Muscle layer of colon (tissue), 2 donors: ENCODE measurements at regions not wholly inside any gene's neighbourhood (a gene's known extent, or its start where the extent isn't known, plus 50 kb on each side); places are given as distances from the start of the nearest gene placed in this dataset.
"Not testable (repeated sequence)": the region's sequence is repeated elsewhere in the genome, so short reads cannot be mapped to it uniquely, and the experiment has no call there.

Source experiments
- H3K27ac ChIP-seq: one replicate; pipeline ENCODE4 v1.7.0; 2013; ENCODE audit warnings: low read depth, mild to moderate bottlenecking, low read length, moderate library complexity
- H3K27me3 ChIP-seq, 2 donors: one replicate each; pipeline ENCODE4 v1.7.0; 2013; ENCODE audit warnings: low read length in 2 of 2, mild to moderate bottlenecking in 2 of 2; ENCODE audit not compliant: insufficient read depth in 2 of 2, control insufficient read depth in 1 of 2
- H3K36me3 ChIP-seq: one replicate; pipeline ENCODE4 v1.7.0; 2013; ENCODE audit warnings: mild to moderate bottlenecking, low read length; ENCODE audit not compliant: insufficient read depth
- H3K4me1 ChIP-seq: one replicate; pipeline ENCODE4 v1.7.0; 2013; ENCODE audit warnings: mild to moderate bottlenecking, low read length; ENCODE audit not compliant: insufficient read depth
- H3K4me3 ChIP-seq, 2 donors: one replicate each; pipeline ENCODE4 v1.7.0; 2013; ENCODE audit warnings: low read length in 2 of 2, low read depth in 1 of 2, mild to moderate bottlenecking in 1 of 2, moderate library complexity in 1 of 2
- H3K9ac ChIP-seq: one replicate; pipeline ENCODE4 v1.7.0; 2013; ENCODE audit warnings: low read length
- H3K9me3 ChIP-seq: one replicate; pipeline ENCODE4 v1.7.0; 2013; ENCODE audit warnings: mild to moderate bottlenecking, low read length
- donor health status: abdominal sarcoma.
- donor health status: Adenocarcinoma of cecum.

DNA sequence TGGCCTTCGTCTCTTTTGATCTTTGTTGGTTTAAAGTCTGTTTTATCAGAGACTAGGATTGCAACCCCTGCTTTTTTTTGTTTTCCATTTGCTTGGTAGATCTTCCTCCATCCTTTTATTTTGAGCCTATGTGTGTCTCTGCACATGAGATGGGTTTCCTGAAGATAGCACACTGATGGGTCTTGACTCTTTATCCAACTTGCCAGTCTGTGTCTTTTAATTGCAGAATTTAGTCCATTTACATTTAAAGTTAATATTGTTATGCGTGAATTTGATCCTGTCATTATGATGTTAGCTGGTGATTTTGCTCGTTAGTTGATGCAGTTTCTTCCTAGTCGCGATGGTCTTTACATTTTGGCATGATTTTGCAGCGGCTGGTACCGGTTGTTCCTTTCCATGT, 448.4 kb upstream of the RUNX1 start:
- not testable (repeated sequence) for H3K4me3 ChIP-seq

DNA sequence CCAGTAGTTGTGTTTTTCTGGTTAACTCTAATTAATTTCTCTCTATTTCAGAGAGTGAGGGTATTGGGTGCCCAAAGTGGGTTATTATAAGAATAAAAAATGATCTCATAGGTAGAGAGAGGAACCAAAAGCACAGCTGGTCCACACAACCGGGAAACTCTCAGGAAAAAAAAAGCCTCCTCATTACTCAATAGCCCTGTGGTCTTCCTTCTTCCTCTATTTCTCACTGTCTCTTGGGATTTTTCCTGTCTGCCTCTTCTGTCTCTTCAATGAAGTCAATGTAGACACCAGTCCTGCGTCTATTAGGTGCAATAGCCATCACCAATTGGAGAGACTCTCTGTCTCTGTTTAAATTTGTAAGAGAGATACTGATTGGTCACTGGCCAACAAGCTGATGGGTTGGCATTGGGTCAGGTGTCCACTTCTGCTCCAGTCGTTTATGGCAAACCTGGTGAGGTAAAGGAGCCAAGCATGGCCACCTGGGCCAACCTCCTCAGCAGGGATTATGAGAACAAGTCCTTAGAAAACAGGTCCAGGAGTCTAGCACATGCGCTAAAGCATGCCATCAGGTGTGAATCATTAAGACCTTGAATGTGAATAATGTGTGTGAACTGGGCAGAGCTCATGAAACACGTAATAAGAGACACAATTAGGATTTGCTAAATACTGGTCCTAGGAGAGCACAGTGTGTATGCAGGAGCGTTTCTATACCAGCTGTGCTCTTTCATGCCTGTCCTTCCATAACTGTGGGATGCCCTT, 443.0 kb upstream of the RUNX1 start:
- no peaks in the 10 kb centered on the region for H3K4me1 ChIP-seq
- H3K9me3 ChIP-seq, result no peaks in the 10 kb centered on the region
- no peak overlapping the region for H3K27ac ChIP-seq
- H3K36me3 ChIP-seq, result no peaks in the 10 kb centered on the region
- H3K4me3 ChIP-seq, result no peak overlapping the region
- no peaks in the 10 kb centered on the region for H3K27me3 ChIP-seq
- no peak overlapping the region for H3K9ac ChIP-seq

More for the DNA sequence above, 448.4 kb upstream of the RUNX1 start:
- H3K27ac ChIP-seq, H3K9me3 ChIP-seq, H3K27me3 ChIP-seq, H3K9ac ChIP-seq, H3K36me3 ChIP-seq, H3K4me1 ChIP-seq: not testable (repeated sequence)

DNA sequence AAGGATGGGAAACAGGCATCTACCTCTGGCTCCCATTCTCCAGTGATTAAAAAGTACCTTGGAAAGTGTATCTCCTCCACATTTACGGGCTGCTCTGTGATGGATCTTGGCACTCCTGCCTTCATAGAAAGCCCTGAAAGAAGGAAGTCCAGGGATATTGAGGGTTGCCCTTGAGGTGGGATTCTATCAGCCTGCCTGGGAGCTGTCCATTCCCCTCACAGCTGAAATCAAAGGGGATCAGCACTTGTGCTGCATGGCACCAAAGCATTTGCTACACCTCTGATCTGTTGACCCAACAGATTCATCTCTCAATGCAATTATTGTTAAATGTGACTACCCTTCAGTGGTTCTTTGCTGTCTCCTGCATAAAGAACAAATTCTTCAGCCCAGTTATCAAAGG, 442.0 kb upstream of the RUNX1 start:
- Histone ChIP-seq H3K9ac (no peak overlapping the region), H3K4me1 (no peaks in the 10 kb centered on the region), H3K4me3 (no peak overlapping the region), H3K27me3 (no peaks in the 10 kb centered on the region), H3K9me3 (no peaks in the 10 kb centered on the region), H3K36me3 (no peaks in the 10 kb centered on the region), H3K27ac (no peak overlapping the region)

DNA sequence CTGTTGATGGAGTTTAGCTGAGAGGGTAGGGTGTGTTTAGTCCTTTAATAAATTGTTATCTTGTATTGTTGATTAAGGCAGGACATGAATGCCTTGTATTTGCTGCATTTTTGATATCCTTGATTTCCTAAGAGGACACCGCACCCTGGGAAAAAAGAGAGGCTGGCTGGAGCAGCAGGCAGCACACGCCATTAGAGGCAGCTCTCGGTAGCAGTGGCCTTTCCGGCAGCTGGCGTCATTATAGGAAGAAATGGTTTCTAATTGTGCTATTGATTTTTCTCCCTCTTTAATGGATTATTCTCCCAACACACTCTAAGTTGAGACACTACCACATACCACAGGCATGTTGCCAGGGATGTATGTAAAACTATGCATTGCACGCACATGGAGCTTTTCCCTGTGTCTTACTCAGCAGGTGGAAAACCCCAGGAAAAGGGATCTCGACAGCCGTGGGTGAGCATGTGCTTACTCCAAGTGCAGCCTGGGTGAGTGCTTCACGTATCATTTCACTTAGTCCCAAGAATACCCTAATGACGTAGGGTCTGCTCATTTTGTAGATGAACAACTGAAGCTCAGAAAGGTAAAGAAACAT, 440.4 kb upstream of the RUNX1 start:
- H3K27ac ChIP-seq, result no peak overlapping the region
- no peaks in the 10 kb centered on the region for H3K36me3 ChIP-seq
- no peaks in the 10 kb centered on the region for H3K27me3 ChIP-seq
- H3K9ac ChIP-seq, result no peak overlapping the region
- H3K4me3 ChIP-seq, result no peak overlapping the region
- no peaks in the 10 kb centered on the region for H3K9me3 ChIP-seq
- H3K4me1 ChIP-seq, result no peaks in the 10 kb centered on the region

DNA sequence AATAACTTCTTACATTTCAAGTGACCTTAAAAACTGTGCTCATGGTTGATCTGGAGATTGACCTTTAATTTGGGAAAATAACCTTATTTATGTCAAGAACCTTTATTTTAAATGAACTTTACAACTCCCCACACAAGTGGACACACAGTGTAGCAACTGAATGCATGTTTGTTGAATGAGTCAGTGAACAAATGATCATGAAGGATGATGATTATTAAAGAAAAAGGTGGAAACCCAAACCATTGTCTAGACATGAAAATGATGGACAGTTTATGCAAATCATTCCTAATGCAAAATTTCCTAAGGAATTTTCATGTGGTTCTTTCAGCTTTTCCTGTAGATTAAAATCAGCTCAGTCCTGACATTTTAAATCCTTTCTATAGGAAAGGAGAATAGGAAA, 439.8 kb upstream of the RUNX1 start:
- Histone ChIP-seq H3K4me1 (no peaks in the 10 kb centered on the region), H3K9ac (no peak overlapping the region), H3K9me3 (no peaks in the 10 kb centered on the region), H3K36me3 (no peaks in the 10 kb centered on the region), H3K4me3 (no peak overlapping the region), H3K27ac (no peak overlapping the region), H3K27me3 (no peaks in the 10 kb centered on the region)

DNA sequence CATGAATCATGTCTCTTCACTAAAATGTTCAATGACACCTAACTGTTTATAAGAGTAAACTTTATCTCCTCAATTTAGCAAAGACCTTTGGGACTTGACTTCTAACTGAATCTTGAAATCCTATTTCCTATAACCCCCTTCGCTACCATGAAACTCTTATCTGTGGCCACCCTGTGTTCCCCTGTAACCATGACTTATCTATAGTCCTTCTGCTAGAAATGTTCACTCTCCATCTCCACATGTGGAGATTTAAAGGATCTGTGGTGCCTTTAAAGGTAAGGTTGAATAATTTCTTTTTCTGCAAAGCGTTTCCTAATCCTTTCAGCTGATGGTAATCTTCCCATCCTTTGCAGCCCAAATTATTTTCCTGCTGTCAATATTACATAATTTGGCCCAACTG, 436.3 kb upstream of the RUNX1 start:
- H3K4me3 ChIP-seq, result no peak overlapping the region
- H3K27ac ChIP-seq, result no peak overlapping the region
- no peak overlapping the region for H3K9ac ChIP-seq
- no peaks in the 10 kb centered on the region for H3K4me1 ChIP-seq
- no peaks in the 10 kb centered on the region for H3K36me3 ChIP-seq
- H3K9me3 ChIP-seq, result no peaks in the 10 kb centered on the region
- H3K27me3 ChIP-seq, result no peaks in the 10 kb centered on the region

DNA sequence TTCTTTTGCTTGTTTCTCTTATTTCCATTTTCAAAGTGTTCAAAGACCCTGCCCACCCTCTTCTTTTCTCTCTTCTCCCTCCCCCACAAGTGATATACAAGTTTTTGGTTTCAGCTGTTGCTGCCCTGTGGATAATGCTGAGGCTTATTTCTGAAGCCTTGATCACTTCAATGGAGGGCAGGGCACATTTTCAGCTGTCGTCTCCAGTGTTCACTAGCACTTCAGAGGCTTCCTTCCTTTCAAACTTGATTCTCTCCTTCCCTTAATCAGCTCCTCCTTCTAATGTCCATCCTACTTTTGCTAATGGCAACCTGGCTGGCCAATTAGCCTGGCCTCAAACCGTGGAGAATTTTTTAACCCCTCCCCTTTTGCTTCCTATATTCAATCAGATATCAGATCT, 435.7 kb upstream of the RUNX1 start:
- H3K4me3 ChIP-seq, result no peak overlapping the region
- H3K36me3 ChIP-seq, result no peaks in the 10 kb centered on the region
- H3K27me3 ChIP-seq, result no peaks in the 10 kb centered on the region
- no peaks in the 10 kb centered on the region for H3K4me1 ChIP-seq
- no peak overlapping the region for H3K27ac ChIP-seq
- H3K9me3 ChIP-seq, result no peaks in the 10 kb centered on the region
- no peak overlapping the region for H3K9ac ChIP-seq

DNA sequence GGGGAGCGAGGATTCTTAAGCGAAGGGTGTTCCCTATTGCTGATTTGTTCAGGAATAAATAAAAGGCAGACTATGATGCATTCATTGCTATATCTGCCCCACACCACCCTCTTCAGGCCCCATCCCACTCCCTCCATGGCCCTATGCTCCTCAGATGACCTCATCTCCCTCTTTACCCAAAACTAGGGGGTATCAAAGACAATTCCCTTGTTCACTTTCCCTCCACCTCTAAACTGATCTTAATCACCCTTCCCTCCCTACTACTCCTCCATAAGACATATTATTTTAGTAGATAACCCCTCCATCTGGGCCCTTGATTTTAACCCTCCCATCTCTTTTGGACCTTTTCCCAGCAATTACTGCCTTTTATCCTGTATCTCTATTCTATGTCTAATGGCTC, 434.9 kb upstream of the RUNX1 start:
- Histone ChIP-seq H3K9me3 (no peaks in the 10 kb centered on the region), H3K4me3 (no peak overlapping the region)

DNA sequence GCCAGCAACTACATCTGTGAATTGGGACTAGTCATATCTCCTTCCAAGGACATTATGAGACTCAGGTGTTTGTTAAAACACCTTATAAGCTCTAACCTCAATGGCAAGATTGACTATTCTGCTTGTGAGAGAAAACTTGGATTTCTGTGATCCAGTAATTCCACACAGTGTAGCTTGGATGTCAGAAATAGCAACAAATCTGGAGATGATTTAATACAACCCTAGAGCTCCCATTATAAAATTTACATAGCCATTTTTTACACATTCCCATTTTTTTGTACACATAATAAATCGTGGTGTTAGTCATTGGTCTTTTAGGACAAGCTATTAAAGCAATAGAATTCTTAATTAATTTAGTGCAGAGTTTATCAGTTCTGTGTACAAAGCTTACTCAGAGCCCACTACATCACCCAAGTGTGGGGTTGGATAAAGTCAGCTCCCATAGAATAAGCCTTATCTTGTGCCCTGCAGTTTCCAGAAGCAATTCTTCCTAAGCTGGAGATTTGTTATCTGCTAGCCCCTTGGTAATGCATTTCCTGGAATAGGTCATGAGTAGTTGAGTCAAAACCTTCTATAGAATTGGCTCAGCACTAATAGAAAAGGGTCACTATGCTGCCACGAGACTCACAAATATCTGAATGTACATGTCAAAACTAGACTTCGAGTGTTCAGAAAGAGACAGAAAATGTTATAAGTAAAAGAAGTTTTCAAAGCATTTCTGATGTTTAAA, 434.0 kb upstream of the RUNX1 start:
- Histone ChIP-seq H3K27ac (no peak overlapping the region), H3K9me3 (no peaks in the 10 kb centered on the region), H3K4me3 (no peak overlapping the region), H3K36me3 (no peaks in the 10 kb centered on the region), H3K27me3 (no peaks in the 10 kb centered on the region), H3K9ac (no peak overlapping the region), H3K4me1 (no peaks in the 10 kb centered on the region)

More for the DNA sequence above, 434.9 kb upstream of the RUNX1 start:
- Histone ChIP-seq H3K9ac (no peak overlapping the region), H3K36me3 (no peaks in the 10 kb centered on the region), H3K4me1 (no peaks in the 10 kb centered on the region), H3K27me3 (no peaks in the 10 kb centered on the region), H3K27ac (no peak overlapping the region)

DNA sequence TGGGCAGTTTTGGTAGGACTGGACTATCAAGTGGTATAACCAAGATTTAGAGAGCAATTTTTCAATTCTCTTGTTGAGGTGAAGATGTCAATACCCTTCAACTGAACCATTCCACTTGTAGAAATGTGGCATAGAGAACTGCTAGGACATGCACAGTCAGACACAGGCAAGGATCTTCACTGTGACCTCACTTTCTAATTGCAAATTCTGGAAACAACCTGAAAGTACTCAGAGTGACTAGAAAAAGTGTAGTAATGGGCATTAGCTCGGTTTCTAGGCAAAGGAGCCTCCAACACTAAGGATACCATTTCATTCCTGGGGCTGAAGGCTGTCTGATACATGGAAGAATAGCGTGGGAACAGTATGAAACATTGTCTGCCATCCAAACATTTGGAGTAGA, 433.0 kb upstream of the RUNX1 start:
- H3K9ac ChIP-seq, result no peak overlapping the region
- no peak overlapping the region for H3K27ac ChIP-seq
- H3K9me3 ChIP-seq, result no peaks in the 10 kb centered on the region
- H3K27me3 ChIP-seq, result no peaks in the 10 kb centered on the region
- no peaks in the 10 kb centered on the region for H3K4me1 ChIP-seq
- no peaks in the 10 kb centered on the region for H3K36me3 ChIP-seq
- H3K4me3 ChIP-seq, result no peak overlapping the region

DNA sequence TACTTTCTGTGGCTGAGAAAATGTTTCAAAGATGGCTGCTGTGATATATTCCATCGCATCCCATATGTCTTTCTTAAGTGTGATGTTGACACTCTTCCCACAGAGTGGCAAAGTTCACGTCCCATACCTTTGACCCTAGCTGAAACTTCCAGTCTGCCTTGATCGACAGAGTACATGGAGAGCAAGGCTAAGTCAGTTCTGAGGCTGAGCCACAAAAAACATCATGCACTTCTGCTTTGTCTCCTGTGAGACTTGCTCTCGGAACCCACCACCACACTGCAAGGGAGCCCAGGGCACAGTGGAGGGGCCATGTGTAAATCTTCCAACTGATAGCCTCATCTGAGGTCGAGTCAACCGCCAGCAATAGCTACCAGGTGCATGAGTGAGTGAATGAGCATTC, 431.9 kb upstream of the RUNX1 start:
- H3K36me3 ChIP-seq, result no peaks in the 10 kb centered on the region

More for the DNA sequence above, 431.9 kb upstream of the RUNX1 start:
- H3K27ac ChIP-seq, result no peak overlapping the region
- H3K27me3 ChIP-seq, result no peaks in the 10 kb centered on the region
- H3K9ac ChIP-seq, result no peak overlapping the region
- H3K4me3 ChIP-seq, result no peak overlapping the region
- H3K4me1 ChIP-seq, result peaks cover 6% of the 10 kb centered on the region
- H3K9me3 ChIP-seq, result no peaks in the 10 kb centered on the region
